GM20431 (cell line): ENCODE measurements at regions not wholly inside any gene's neighbourhood (a gene's known extent, or its start where the extent isn't known, plus 50 kb on each side); places are given as distances from the start of the nearest gene placed in this dataset.

ENCODE experiments used
- in situ Hi-C: fragments of 300-500 bp; cut with MseI, MboI; formaldehyde crosslinking; loops from one replicate; pipeline ENCODE4 v1.15.0; 2020; ENCODE audit warnings: low sequenced_read_pairs; ENCODE audit not compliant: unreplicated experiment

GRCh38 chr21:35674895-35675470 lies 385.3 kb downstream of the SETD4 start:
- in situ Hi-C loops = no loop called here

- in situ Hi-C loops = no loop called here
Measured at GRCh38 chr21:35674091-35674671, 386.1 kb downstream of the SETD4 start.

- in situ Hi-C loops = no loop called here
Measured at GRCh38 chr21:35672313-35672712, 388.0 kb downstream of the SETD4 start.

- in situ Hi-C loops = no loop called here
Measured at GRCh38 chr21:35664683-35665082, 395.6 kb downstream of the SETD4 start.

- in situ Hi-C loops = no loop called here
Measured at GRCh38 chr21:35663856-35664606, 396.3 kb downstream of the SETD4 start.

- in situ Hi-C loops = no loop called here
Measured at GRCh38 chr21:35658242-35658641, 402.1 kb downstream of the SETD4 start.

- in situ Hi-C loops = no loop called here
Measured at GRCh38 chr21:35652872-35653271, 407.5 kb downstream of the SETD4 start.

- in situ Hi-C loops = no loop called here
Measured at GRCh38 chr21:35652196-35652595, 408.1 kb downstream of the SETD4 start.

GRCh38 chr21:35651196-35651595 lies 409.1 kb downstream of the SETD4 start:
- in situ Hi-C loops = no loop called here

GRCh38 chr21:35649186-35649585 lies 411.1 kb downstream of the SETD4 start:
- in situ Hi-C loops = no loop called here

GRCh38 chr21:35648512-35648911 lies 411.8 kb downstream of the SETD4 start:
- in situ Hi-C loops = no loop called here

GRCh38 chr21:35646606-35647005 lies 413.7 kb downstream of the SETD4 start:
- in situ Hi-C loops = no loop called here

GRCh38 chr21:35645991-35646390 lies 414.3 kb downstream of the SETD4 start:
- in situ Hi-C loops = no loop called here

- in situ Hi-C loops = no loop called here
Measured at GRCh38 chr21:35644523-35644922, 415.8 kb downstream of the SETD4 start.

GRCh38 chr21:35643176-35643575 lies 417.1 kb downstream of the SETD4 start:
- in situ Hi-C loops = no loop called here

GRCh38 chr21:35641271-35642016 lies 418.9 kb downstream of the SETD4 start:
- in situ Hi-C loops = no loop called here

GRCh38 chr21:35637431-35637830 lies 422.9 kb downstream of the SETD4 start:
- in situ Hi-C loops = no loop called here

GRCh38 chr21:35635994-35636393 lies 424.3 kb downstream of the SETD4 start:
- in situ Hi-C loops = no loop called here

GRCh38 chr21:35635261-35635660 lies 425.1 kb downstream of the SETD4 start:
- in situ Hi-C loops = no loop called here

- in situ Hi-C loops = no loop called here
Measured at GRCh38 chr21:35633501-35633900, 426.8 kb downstream of the SETD4 start.

GRCh38 chr21:35632711-35633110 lies 427.6 kb downstream of the SETD4 start:
- in situ Hi-C loops = no loop called here
